ENCODE measurements at regions not wholly inside any gene's neighbourhood (a gene's known extent, or its start where the extent isn't known, plus 50 kb on each side); places are given as distances from the start of the nearest gene placed in this dataset.
"Not testable (repeated sequence)": the region's sequence is repeated elsewhere in the genome, so short reads cannot be mapped to it uniquely, and the experiment has no call there.

DNA sequence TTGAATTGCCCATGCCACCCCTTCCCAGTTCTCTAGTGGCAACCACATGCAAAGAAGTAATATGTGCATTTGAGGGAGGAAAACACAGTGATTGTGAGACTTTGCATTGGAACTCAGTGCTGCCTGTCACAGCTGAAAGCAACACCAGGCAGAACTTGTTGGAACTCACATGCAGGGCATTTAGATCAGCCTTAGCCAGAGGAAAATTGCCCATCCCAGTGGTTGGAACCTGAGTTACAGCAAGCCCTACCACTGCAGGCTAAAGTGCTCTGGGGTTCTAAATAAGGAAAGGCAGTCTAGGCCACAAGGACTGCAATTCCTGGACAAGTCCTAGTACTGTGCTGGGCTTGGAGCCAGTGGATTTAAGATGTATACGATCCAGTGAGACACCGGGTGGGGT, 245.3 kb upstream of the UFL1 start:
- DNase-seq, result peak in 2 of 58 donors; percentile 1

- no peak for DNase-seq
Observed at GRCh38 chr6:96276856-96277255, 244.8 kb upstream of the UFL1 start.

DNA sequence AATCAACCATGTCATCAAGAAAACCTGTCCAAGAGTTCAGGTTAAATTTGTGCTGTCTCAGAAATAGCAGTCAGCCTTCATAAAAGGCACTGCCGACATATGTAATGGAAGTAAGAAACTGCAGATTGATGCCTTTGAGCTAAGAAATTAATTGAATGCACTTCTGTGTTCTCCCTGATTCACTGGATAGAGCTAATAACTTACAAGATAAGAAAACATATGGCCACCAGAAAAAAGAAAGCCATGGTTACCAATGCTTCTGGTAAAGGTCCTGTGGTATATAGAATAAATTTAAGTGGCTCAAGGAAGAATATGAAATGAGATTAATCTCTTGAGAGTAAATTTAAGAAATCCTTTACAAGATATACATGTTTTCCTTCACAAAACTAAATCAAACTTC, 242.5 kb upstream of the UFL1 start:
- no peak for DNase-seq

DNA sequence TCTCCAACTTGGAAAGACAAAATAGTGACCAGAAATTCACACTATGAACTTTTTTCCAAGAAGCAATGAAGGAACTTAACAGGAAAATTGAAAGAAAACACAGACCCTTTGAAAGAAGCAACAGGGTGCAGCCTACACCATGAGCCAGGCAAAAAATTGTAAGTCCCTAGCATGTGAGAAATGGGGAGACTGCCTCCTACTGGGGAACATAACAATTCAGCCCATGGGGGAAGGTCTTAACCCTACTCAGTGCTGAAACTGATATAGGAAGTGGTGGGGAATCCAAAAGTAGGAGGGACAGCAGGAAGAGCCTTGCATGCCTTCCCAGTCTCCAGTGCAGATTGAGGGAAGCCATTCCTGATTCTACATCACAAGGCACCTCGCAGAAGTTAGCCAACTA, 235.1 kb upstream of the UFL1 start:
- DNase-seq, result no peak

GRCh38 chr6:96299525-96299924, 222.1 kb upstream of the UFL1 start:
- no peak for DNase-seq

DNA sequence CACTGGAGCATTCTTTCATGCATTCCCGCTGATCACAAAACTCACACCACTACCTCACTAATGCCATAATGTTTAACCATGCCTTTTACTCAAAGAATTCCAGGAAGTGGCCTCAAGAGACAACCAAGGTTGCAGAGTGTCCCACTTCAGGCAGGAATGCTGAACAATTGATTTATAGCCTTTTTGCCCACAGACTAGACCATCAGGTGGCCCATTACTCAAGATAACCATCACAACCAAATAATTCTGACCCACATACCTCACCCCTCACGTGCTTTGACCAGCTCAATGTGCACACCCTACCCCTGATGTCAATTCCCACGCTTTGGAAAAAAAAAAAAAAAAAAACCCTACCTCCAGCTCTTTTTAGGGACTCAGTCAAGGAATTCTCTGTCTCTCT, 220.6 kb upstream of the UFL1 start:
- DNase-seq, result no peak

- peak in 12 of 58 donors; percentile 0 to 68 (median 4) for DNase-seq
Observed at GRCh38 chr6:96301781-96302180, 219.8 kb upstream of the UFL1 start.

GRCh38 chr6:96302991-96303390, 218.6 kb upstream of the UFL1 start:
- no peak for DNase-seq

- DNase-seq, result no peak
Observed at GRCh38 chr6:96304997-96305396, 216.6 kb upstream of the UFL1 start.

GRCh38 chr6:96330884-96331283, 190.7 kb upstream of the UFL1 start:
- no peak for DNase-seq

DNA sequence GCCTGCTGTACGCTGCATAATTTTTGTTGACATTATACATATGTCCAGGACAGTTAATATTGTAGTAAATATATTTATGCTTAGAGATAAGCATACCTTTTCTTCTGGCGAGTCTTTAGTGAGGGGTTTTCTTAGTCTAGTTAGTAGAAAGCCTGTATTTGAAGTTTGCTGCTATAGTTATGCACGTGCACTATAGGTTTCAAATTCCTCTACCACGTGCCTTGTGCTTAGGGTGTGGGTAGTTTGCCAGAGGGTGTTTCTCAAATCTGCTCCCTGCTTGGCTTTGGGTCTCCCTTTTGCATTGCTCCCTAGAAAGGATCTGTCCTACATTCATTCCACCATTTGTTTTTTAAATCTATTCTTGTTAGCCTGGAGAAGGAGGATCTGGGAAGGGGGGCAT, 181.4 kb upstream of the UFL1 start:
- DNase-seq, result no peak

DNA sequence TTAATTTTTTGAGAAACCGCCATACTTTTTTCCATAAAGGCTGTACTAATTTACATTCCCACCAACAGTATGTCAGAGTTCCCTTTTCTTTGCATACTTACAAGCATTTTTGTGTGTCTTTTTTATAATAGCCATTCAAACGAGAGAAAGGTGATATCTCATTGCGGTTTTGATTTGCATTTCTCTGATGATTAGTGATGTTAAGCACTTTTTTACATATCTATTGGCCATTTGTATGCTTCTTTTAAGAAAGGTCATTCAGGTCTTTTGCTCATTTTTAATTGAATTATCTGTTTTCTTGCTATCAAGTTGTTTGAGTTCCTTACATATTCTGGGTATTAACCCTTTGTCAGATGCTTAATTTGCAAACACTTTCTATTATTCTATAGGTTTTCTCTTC, 176.1 kb upstream of the UFL1 start:
- DNase-seq, result no peak

- no peak for DNase-seq
Observed at GRCh38 chr6:96381246-96381645, 140.4 kb upstream of the UFL1 start.

GRCh38 chr6:96391776-96392360, 129.7 kb upstream of the UFL1 start:
- DNase-seq, result peak in 54 of 58 donors; percentile 0 to 73 (median 36)

DNA sequence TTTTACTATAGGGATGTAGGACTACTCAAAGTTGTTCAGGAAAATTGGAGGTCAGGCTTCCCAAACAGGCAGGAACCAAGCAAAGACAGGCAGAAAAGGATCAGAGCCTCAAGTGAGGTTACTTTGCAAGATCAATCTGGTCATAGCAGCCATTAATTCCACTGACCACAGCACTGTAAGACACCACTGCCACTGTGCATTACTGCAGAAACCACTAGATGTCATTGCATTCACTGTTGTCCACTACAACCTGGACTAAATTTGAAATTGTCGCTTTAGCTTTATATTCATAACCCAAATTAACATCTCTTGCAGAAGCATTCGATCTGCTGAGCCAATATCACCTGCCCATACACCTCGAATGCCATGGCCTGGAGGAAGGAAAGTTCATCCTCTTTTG, 126.9 kb upstream of the UFL1 start:
- peak in 6 of 58 donors; percentile 1 to 21 (median 4) for DNase-seq

DNA sequence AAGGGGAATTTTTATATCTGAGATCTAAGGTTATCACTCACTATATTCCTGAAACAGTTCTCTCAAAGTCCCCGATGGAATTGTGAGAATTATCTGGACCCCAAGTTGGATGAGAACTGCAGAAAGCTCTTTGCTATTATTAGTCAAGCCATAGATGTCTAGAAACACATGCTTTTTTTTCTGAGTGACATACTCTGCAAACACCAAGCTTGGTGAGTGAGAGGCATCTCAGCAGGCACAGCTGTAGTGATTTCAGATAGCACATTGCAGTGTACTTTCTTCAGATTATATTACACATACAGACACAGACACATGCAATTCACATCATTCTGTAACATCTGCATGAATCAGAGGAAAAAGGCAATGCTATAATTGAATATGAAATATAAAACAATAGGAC, 111.1 kb upstream of the UFL1 start:
- peak in 1 of 58 donors; percentile 0 for DNase-seq

DNA sequence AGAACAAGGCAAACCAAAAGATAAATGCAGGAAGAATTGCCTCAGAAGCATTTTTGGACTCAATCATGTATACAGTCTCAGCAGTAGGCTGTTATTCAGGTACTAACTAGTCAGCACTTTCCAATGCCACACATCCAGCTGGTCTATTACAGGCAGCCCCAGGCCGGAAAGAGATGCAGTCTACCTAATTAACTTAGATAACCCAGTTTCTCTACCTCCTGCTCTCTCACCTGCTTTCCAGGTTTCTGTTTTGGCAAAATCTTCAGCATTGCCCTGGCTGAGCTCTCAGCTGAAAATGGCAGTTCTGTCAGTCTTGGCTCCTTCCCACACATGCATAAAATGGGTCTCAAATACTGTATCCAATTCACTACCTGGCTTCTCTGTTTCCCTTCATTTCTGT, 101.3 kb upstream of the UFL1 start:
- DNase-seq, result no peak

DNA sequence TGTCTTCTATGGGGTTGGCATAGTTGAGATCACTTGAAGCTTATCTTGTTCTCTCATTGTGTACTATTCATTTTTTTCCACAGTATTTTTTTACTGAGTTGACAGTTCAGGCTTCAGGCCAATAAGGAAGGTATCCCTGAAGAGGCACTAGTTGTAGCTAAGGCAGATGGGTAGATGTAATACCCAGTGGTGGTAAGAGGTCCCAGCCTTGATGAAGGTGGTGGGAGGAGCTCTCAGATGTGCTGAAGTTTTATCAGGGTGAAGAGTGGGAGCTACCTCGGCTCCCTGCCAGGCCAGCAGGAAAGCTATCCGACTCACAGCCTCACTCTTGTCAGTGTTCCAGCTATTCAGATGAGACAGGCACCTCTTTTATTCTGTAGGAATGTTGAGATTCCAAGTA, 87.7 kb upstream of the UFL1 start:
- no peak for DNase-seq

GRCh38 chr6:96436398-96436797, 85.2 kb upstream of the UFL1 start:
- DNase-seq, result no peak

DNA sequence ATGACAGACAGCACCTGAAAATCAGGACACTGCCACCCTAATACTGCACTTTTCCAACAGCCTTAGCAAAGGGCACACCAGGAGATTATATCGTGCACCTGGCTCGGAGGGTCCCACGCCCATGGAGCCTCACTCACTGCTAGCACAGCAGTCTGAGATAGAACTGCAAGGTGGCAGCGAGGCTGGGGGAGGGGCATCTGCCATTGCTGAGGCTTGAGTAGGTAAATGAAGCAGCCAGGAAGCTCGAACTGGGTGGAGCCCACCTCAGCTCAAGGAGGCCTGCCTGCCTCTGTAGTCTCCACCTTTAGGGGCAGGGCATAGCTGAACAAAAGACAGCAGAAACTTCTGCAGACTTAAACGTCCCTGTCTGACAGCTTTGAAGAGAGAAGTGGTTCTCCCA, 84.4 kb upstream of the UFL1 start:
- DNase-seq, result not testable (repeated sequence)

DNA sequence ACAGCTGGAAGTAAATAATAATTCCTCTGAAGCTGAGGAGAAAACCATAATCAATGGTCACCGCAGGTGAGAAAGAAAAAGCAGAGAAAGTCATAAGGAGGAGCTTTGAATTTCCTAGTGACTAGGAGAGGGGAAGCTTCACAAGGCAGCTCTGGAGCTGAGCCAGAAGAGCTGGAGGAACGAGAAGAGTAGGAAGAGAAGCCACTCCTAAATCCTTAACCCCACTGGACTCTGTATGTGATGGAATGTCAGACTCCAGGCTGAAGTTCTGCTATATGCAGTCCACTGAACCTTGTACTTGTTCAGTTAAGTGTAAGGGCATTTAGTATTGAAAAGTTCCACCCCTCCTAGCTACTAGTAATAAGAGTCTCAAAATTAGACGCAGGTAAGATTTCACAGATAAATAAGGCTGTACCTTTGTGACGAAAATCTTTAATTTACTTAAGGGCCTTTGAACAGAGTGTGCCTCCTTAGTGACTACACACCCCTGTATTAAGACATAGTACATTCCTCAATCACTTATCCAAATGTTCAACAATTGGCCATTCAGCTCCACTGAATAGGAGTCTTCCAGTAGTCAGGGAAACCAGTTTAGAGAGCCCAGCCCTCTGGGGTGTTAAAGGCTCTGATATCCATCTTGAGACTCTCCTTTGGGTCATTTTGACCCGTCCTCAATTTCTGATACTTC, 71.4 kb upstream of the UFL1 start:
- DNase-seq, result peak in 7 of 58 donors; percentile 3 to 48 (median 10)

DNA sequence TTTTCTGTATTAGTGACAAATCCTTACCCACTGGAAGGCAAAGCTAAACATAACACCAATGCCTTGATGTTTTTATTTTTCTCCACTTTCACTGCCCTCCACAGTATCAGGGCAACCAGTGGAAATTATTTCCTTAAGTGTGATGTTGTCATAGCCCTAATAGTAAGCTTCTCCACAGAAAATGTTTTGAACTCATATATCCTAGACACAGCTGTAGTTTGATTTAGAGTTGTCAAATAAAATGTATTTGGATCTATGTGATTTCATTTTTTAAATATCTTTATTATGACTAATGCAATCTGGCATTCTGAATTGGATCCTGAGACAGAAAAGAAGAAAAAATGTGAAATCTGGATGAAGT, 70.9 kb upstream of the UFL1 start:
- no peak for DNase-seq

- no peak for DNase-seq
Observed at GRCh38 chr6:96458771-96459170, 62.8 kb upstream of the UFL1 start.

Data from anterior cingulate cortex (tissue), 58 donors.